Liver (tissue), 7 donors: ENCODE measurements at regions not wholly inside any gene's neighbourhood (a gene's known extent, or its start where the extent isn't known, plus 50 kb on each side); places are given as distances from the start of the nearest gene placed in this dataset.

Experiments
- DNase-seq: peaks from one replicate; pipeline ENCODE4 v3.0.0-alpha.2; 2017; ENCODE audit warnings: low spot score
- H3K27ac ChIP-seq, 2 donors: one replicate each; pipeline ENCODE4 v1.7.0; 2013; ENCODE audit warnings: inconsistent platforms in 2 of 2, low read length in 2 of 2, control low read depth in 1 of 2, low read depth in 1 of 2, mild to moderate bottlenecking in 1 of 2
- H3K27me3 ChIP-seq, 4 donors: one replicate each; pipeline versions ENCODE4 v1.6.1 to v1.7.0; 2013; ENCODE audit warnings: low read length in 3 of 4, inconsistent platforms in 1 of 4, mild to moderate bottlenecking in 1 of 4, moderate library complexity in 1 of 4; ENCODE audit not compliant: control insufficient read depth in 4 of 4, insufficient read depth in 4 of 4
- H3K36me3 ChIP-seq, 4 donors: one replicate each; pipeline versions ENCODE4 v1.6.1 to v1.7.0; 2013; ENCODE audit warnings: low read length in 3 of 4, mild to moderate bottlenecking in 3 of 4, low read depth in 1 of 4, moderate library complexity in 1 of 4; ENCODE audit not compliant: control insufficient read depth in 4 of 4, insufficient read depth in 3 of 4
- H3K4me1 ChIP-seq, 4 donors: one replicate each; pipeline versions ENCODE4 v1.6.1 to v1.7.0; 2013; ENCODE audit warnings: low read length in 3 of 4, mild to moderate bottlenecking in 3 of 4, moderate library complexity in 1 of 4; ENCODE audit not compliant: control insufficient read depth in 4 of 4, insufficient read depth in 4 of 4
- H3K4me3 ChIP-seq, 3 donors: one replicate each; pipeline versions ENCODE4 v1.6.1 to v1.7.0; 2013; ENCODE audit warnings: low read length in 3 of 3, control low read depth in 1 of 3, low read depth in 1 of 3, mild to moderate bottlenecking in 1 of 3
- H3K9ac ChIP-seq, 2 donors: one replicate each; pipeline ENCODE4 v1.7.0; 2013; ENCODE audit warnings: low read length in 2 of 2, mild to moderate bottlenecking in 2 of 2, moderate library complexity in 2 of 2, control low read depth in 1 of 2, low read depth in 1 of 2
- H3K9me3 ChIP-seq, 4 donors: one replicate each; pipeline versions ENCODE4 v1.6.1 to v1.7.0; 2013; ENCODE audit warnings: low read length in 3 of 4; ENCODE audit not compliant: control insufficient read depth in 4 of 4
- ATF3 ChIP-seq: IDR thresholded peaks from 2 replicates; pipeline ENCODE4 v1.6.1; 2016; ENCODE audit warnings: antibody characterized with exemption
- EGR1 ChIP-seq, 2 donors: IDR thresholded peaks; 2 replicates each; pipeline ENCODE4 v1.6.1; 2016 to 2018; ENCODE audit warnings: antibody characterized with exemption in 2 of 2, low read depth in 2 of 2
- FOXA1 ChIP-seq: IDR thresholded peaks from 2 replicates; pipeline ENCODE4 v1.6.1; 2016; ENCODE audit warnings: antibody characterized with exemption
- GABPA ChIP-seq, 2 donors: IDR thresholded peaks in 1 of 2; conservative IDR thresholded peaks in 1 of 2; 2 replicates each; pipeline ENCODE4 v1.6.1; 2016; ENCODE audit warnings: antibody characterized with exemption in 2 of 2, mild to moderate bottlenecking in 1 of 2, moderate library complexity in 1 of 2
- HNF4A ChIP-seq, 2 donors: conservative IDR thresholded peaks; 2 replicates each; pipeline ENCODE4 v1.6.1; 2016; ENCODE audit warnings: antibody characterized with exemption in 2 of 2, mild to moderate bottlenecking in 2 of 2
- HNF4G ChIP-seq: IDR thresholded peaks from 2 replicates; pipeline ENCODE4 v1.6.1; 2016; ENCODE audit warnings: antibody characterized with exemption
- JUND ChIP-seq, 2 donors: IDR thresholded peaks; 2 replicates each; pipeline ENCODE4 v1.6.1; 2016; ENCODE audit warnings: antibody characterized with exemption in 2 of 2
- MAX ChIP-seq: IDR thresholded peaks from 2 replicates; pipeline ENCODE4 v1.6.1; 2016; ENCODE audit warnings: antibody characterized with exemption
- NR2F2 ChIP-seq: IDR thresholded peaks from 2 replicates; pipeline ENCODE4 v1.6.1; 2016; ENCODE audit warnings: antibody characterized with exemption
- RAD21 ChIP-seq, 2 donors: IDR thresholded peaks; 2 replicates each; pipeline ENCODE4 v1.6.1; 2016; ENCODE audit warnings: antibody characterized with exemption in 2 of 2, mild to moderate bottlenecking in 2 of 2
- REST ChIP-seq: IDR thresholded peaks from 2 replicates; pipeline ENCODE4 v1.6.1; 2016; ENCODE audit warnings: antibody characterized with exemption, mild to moderate bottlenecking
- RXRA ChIP-seq, 2 donors: IDR thresholded peaks; 2 replicates each; pipeline ENCODE4 v1.6.1; 2017 to 2018; ENCODE audit warnings: antibody characterized with exemption in 2 of 2, mild to moderate bottlenecking in 1 of 2
- SP1 ChIP-seq: IDR thresholded peaks from 2 replicates; pipeline ENCODE4 v1.6.1; 2018; ENCODE audit warnings: antibody characterized with exemption, mild to moderate bottlenecking
- TAF1 ChIP-seq: conservative IDR thresholded peaks from 2 replicates; pipeline ENCODE4 v1.6.1; 2016; ENCODE audit warnings: antibody characterized with exemption, mild to moderate bottlenecking
- YY1 ChIP-seq: IDR thresholded peaks from 2 replicates; pipeline ENCODE4 v1.6.1; 2016; ENCODE audit warnings: antibody characterized with exemption, mild to moderate bottlenecking
- ZBTB33 ChIP-seq: IDR thresholded peaks from 2 replicates; pipeline ENCODE4 v1.6.1; 2016; ENCODE audit warnings: antibody characterized with exemption
- WGBS: extraction: QIAGEN DNeasy Blood & Tissue Kit; methylation state at CpG from one replicate; pipeline ENCODE4 v1.1.7; 2013; 5-methylcytosine and 5-hydroxymethylcytosine counted together
- donor health status: healthy.
- donor health status: healthy.
- donor health status: healthy.
- donor health status: healthy.

GRCh38 chr18:27865431-27865830 lies 311.5 kb downstream of the CDH2 start:
- TF ChIP-seq ATF3 (no peak), TAF1 (no peak), YY1 (no peak), FOXA1 (no peak), MAX (no peak), RXRA (IDR thresholded peaks at IDR 0.05) (no peak), GABPA (IDR thresholded peaks at IDR 0.05 in 1 of 2, conservative IDR thresholded peaks at IDR 0.05 in 1 of 2) (no peak), HNF4G (no peak), SP1 (no peak), JUND (IDR thresholded peaks at IDR 0.05) (no peak), NR2F2 (no peak), EGR1 (IDR thresholded peaks at IDR 0.05; ENCODE audit: low read depth in 2 of 2) (no peak), ZBTB33 (no peak), REST (no peak)
- no peak for DNase-seq
- Histone ChIP-seq H3K4me1 (no peaks in the 10 kb centered on the region), H3K4me3 (no peak overlapping the region), H3K27me3 (no peaks in the 10 kb centered on the region), H3K27ac (no peak overlapping the region), H3K9me3 (no peaks in the 10 kb centered on the region), H3K36me3 (no peaks in the 10 kb centered on the region), H3K9ac (no peak overlapping the region)
- WGBS, result 95% methylated on average over 1 of the region's 1 CpG

- no peak overlapping the region for H3K9ac ChIP-seq
- WGBS, result 70% methylated on average over 4 of the region's 4 CpGs
- no peaks in the 10 kb centered on the region for H3K27me3 ChIP-seq
- H3K27ac ChIP-seq, result no peak overlapping the region
- no peaks in the 10 kb centered on the region for H3K36me3 ChIP-seq
- DNase-seq, result no peak
- no peak overlapping the region for H3K4me3 ChIP-seq
- no peaks in the 10 kb centered on the region for H3K4me1 ChIP-seq
- H3K9me3 ChIP-seq, result no peaks in the 10 kb centered on the region
- TF ChIP-seq JUND (IDR thresholded peaks at IDR 0.05) (no peak), REST (no peak), RAD21 (IDR thresholded peaks at IDR 0.05) (no peak), HNF4G (no peak), MAX (no peak), YY1 (no peak), HNF4A (conservative IDR thresholded peaks at IDR 0.05) (no peak), TAF1 (no peak), NR2F2 (no peak), SP1 (no peak)
These were observed 313.0 kb downstream of the CDH2 start for GRCh38 chr18:27863780-27864430.
